K562 (cell line): ENCODE measurements at regions not wholly inside any gene's neighbourhood (a gene's known extent, or its start where the extent isn't known, plus 50 kb on each side); places are given as distances from the start of the nearest gene placed in this dataset.

Experiments
- ATAC-seq: fragments of 200-7000 bp; cut with Tn5 transposase; 3 replicates; pipeline ENCODE4 v1.9.1; 2020; ENCODE audit warnings: moderate library complexity
- BruUV-seq: library from RNA; stranded (reverse); fragments of 400-500 nt; replicated peaks from 2 replicates; lab custom pipeline; 2021; lab: Mats Ljungman, UMichigan
- CTCF ChIA-PET: fragments of 300-600 bp; formaldehyde crosslinking; extraction: SDS; loops from one replicate; lab custom pipeline; 2021; ENCODE audit warnings: low intra/inter-chr PET ratio; lab: Yijun Ruan, JAX
- POLR2A ChIA-PET: fragments of 300-600, 350-650 bp; sonication (Branson Sonifier 250); formaldehyde crosslinking; extraction: SDS; loops from one replicate; lab custom pipeline; 2021; ENCODE audit warnings: antibody characterized with exemption, inconsistent platforms; lab: Yijun Ruan, JAX
- DNase-seq, 4 experiments: peaks; one replicate each; pipeline versions ENCODE4 v3.0.0 to v3.0.0-alpha.2; 2011 to 2018; ENCODE audit warnings: low spot score in 3 of 4, mixed read lengths in 3 of 4; ENCODE audit errors: extremely low read depth in 1 of 4
- FAIRE-seq: peaks from 2 replicates; lab custom pipeline; 2011; peaks lifted over from hg19 to GRCh38; lab: Jason Lieb, UNC
- H2AFZ ChIP-seq: 2 replicates; pipeline ENCODE4 v1.6.0; 2011; ENCODE audit warnings: low read depth, low read length, control low read depth, inconsistent platforms
- H3K27ac ChIP-seq: fragments of 200-600 bp; 3 replicates; pipeline ENCODE4 v1.8.0; 2011; ENCODE audit warnings: low read depth, mild to moderate bottlenecking, control low read depth, inconsistent platforms, low read length, moderate library complexity, mixed read lengths; ENCODE audit errors: extremely low read depth
- H3K27me3 ChIP-seq, 2 experiments: fragments of 300-600 bp in 1 of 2; 2 replicates in 1 of 2; 3 replicates in 1 of 2; pipeline versions ENCODE4 v1.6.0 to v1.8.0; 2011; ENCODE audit warnings: inconsistent platforms in 2 of 2, low read length in 2 of 2, mild to moderate bottlenecking in 1 of 2, mixed read lengths in 1 of 2, moderate library complexity in 1 of 2; ENCODE audit not compliant: control insufficient read depth in 2 of 2, insufficient read depth in 2 of 2
- H3K36me3 ChIP-seq: fragments of 300-600 bp; 3 replicates; pipeline ENCODE4 v1.8.0; 2011; ENCODE audit warnings: mild to moderate bottlenecking, low read length, inconsistent platforms; ENCODE audit not compliant: control insufficient read depth, insufficient read depth
- H3K4me1 ChIP-seq, 2 experiments: fragments of 200-600 bp in 1 of 2; replicated peaks in 1 of 2; 2 replicates in 1 of 2; 3 replicates in 1 of 2; pipeline versions ENCODE4 v1.5.1 to v1.8.0; 2011; ENCODE audit warnings: inconsistent platforms in 2 of 2, low read length in 2 of 2, mild to moderate bottlenecking in 1 of 2, mixed read lengths in 1 of 2, moderate library complexity in 1 of 2; ENCODE audit not compliant: control insufficient read depth in 2 of 2, insufficient read depth in 2 of 2
- H3K4me2 ChIP-seq: 2 replicates; pipeline ENCODE4 v1.6.1; 2011; ENCODE audit warnings: low read length, control low read depth, inconsistent platforms, mixed read lengths; ENCODE audit not compliant: insufficient read depth
- H3K4me3 ChIP-seq: fragments of 200-600 bp; sonication (generic), shearing (Covaris generic); 2 replicates; pipeline ENCODE4 v1.5.1; 2016; ENCODE audit warnings: control low read depth, inconsistent platforms
- H3K79me2 ChIP-seq: fragments of 200-600 bp; 3 replicates; pipeline ENCODE4 v1.8.0; 2011; ENCODE audit warnings: low read length, inconsistent platforms; ENCODE audit not compliant: control insufficient read depth, insufficient read depth
- H3K9ac ChIP-seq, 2 experiments: 2 replicates each; pipeline versions ENCODE4 v1.6.0 to v1.6.1; 2011; ENCODE audit warnings: low read depth in 2 of 2, low read length in 2 of 2, control low read depth in 1 of 2, inconsistent platforms in 1 of 2, mild to moderate bottlenecking in 1 of 2, mixed read lengths in 1 of 2; ENCODE audit not compliant: insufficient read depth in 1 of 2
- H3K9me1 ChIP-seq: one replicate; pipeline ENCODE4 v1.6.0; 2011; ENCODE audit warnings: inconsistent platforms, mild to moderate bottlenecking, low read length, moderate library complexity; ENCODE audit not compliant: control insufficient read depth, insufficient read depth
- H3K9me3 ChIP-seq: replicated peaks from 2 replicates; pipeline ENCODE4 v1.5.1; 2011; ENCODE audit warnings: low read depth, low read length, inconsistent platforms; ENCODE audit not compliant: control insufficient read depth, insufficient read depth
- H4K20me1 ChIP-seq: replicated peaks from 2 replicates; pipeline ENCODE4 v1.6.1; 2011; ENCODE audit warnings: low read length, inconsistent platforms, mixed read lengths; ENCODE audit not compliant: control insufficient read depth, insufficient read depth
- BRD4 ChIP-seq: fragments of 200-600 bp; sonication (generic); IDR thresholded peaks from 2 replicates; pipeline ENCODE4 v1.6.1; 2017; ENCODE audit warnings: inconsistent platforms
- DACH1 ChIP-seq: fragments of 450-650 bp; IDR thresholded peaks from 2 replicates; pipeline ENCODE4 v1.6.1; 2018; ENCODE audit not compliant: partially characterized antibody
- ELF1 ChIP-seq: fragments of 200-800 bp; sonication (Bioruptor generic); IDR thresholded peaks from 2 replicates; pipeline ENCODE4 v1.6.1; 2016; ENCODE audit warnings: missing genetic modification characterization, missing compliant biosample characterization
- ELF2 ChIP-seq: fragments of 250-450 bp; sonication (Bioruptor Pico); IDR thresholded peaks from 2 replicates; pipeline ENCODE4 v1.5.0; 2021; ENCODE audit warnings: mild to moderate bottlenecking
- EP300 ChIP-seq: IDR thresholded peaks from 2 replicates; pipeline ENCODE4 v1.6.1; 2012; ENCODE audit warnings: low read length, improper control_type of control experiment
- MIER1 ChIP-seq: fragments of 450-650 bp; IDR thresholded peaks from 2 replicates; pipeline ENCODE4 v1.6.1; 2016; ENCODE audit warnings: antibody characterized with exemption, mild to moderate bottlenecking, low read depth
- NR4A1 ChIP-seq, 2 experiments: fragments of 250-450 bp in 1 of 2; fragments of 450-650 bp in 1 of 2; sonication (Bioruptor Pico) in 1 of 2; IDR thresholded peaks; 2 replicates each; pipeline versions ENCODE4 v1.4.0 to v1.6.1; 2016 to 2020; ENCODE audit warnings: mild to moderate bottlenecking in 2 of 2, missing compliant biosample characterization in 1 of 2, missing genetic modification characterization in 1 of 2, moderate library complexity in 1 of 2
- PRDM10 ChIP-seq: fragments of 450-650 bp; IDR thresholded peaks from 2 replicates; pipeline ENCODE4 v1.6.1; 2018; ENCODE audit not compliant: partially characterized antibody
- RAD51 ChIP-seq: fragments of 450-650 bp; IDR thresholded peaks from 2 replicates; pipeline ENCODE4 v1.7.1; 2016; ENCODE audit warnings: low read depth, mild to moderate bottlenecking, borderline replicate concordance
- RBM15 ChIP-seq: fragments of 200-400 bp; formaldehyde crosslinking; IDR thresholded peaks from 2 replicates; pipeline ENCODE4 v1.6.1; 2018; ENCODE audit warnings: mild to moderate bottlenecking, low read length, moderate library complexity; ENCODE audit not compliant: insufficient read depth
- STAG1 ChIP-seq: sonication (generic); formaldehyde crosslinking; IDR thresholded peaks from 2 replicates; pipeline ENCODE4 v1.5.0; 2020; ENCODE audit warnings: missing genetic modification reagents, borderline replicate concordance
- TBL1XR1 ChIP-seq, 2 experiments: IDR thresholded peaks; 2 replicates each; pipeline ENCODE4 v1.6.1; 2012; ENCODE audit warnings: improper control_type of control experiment in 2 of 2, low read length in 2 of 2, mild to moderate bottlenecking in 1 of 2
- TEAD2 ChIP-seq: fragments of 450-650 bp; IDR thresholded peaks from 2 replicates; pipeline ENCODE4 v1.6.1; 2016; ENCODE audit warnings: missing genetic modification characterization, control low read depth, missing compliant biosample characterization
- XRCC4 ChIP-seq: IDR thresholded peaks from one replicate; pipeline ENCODE4 v1.6.1; 2011; ENCODE audit not compliant: insufficient read depth, insufficient read length; ENCODE audit errors: extremely low read depth
- ZNF408 ChIP-seq: fragments of 250-450 bp; sonication (Bioruptor Pico); IDR thresholded peaks from 2 replicates; pipeline ENCODE4 v1.4.0; 2020; ENCODE audit warnings: low read depth, mild to moderate bottlenecking, moderate library complexity
- ZNF431 ChIP-seq: sonication (generic); formaldehyde crosslinking; IDR thresholded peaks from 2 replicates; pipeline ENCODE4 v1.8.0; 2022; ENCODE audit warnings: mild to moderate bottlenecking, missing genetic modification reagents
- WGBS: fragments of 100-300 bp; shearing (Covaris generic); methylation state at CpG from one replicate; pipeline ENCODE4 v1.1.6; 2016; ENCODE audit warnings: low coverage, mixed read lengths; ENCODE audit not compliant: insufficient coverage; ENCODE audit errors: missing lambda C conversion rate; 5-methylcytosine and 5-hydroxymethylcytosine counted together
- in situ Hi-C: fragments of 300-500 bp; cut with MboI; formaldehyde crosslinking; loops from 4 replicates; pipeline ENCODE4 v1.15.0; 2018; ENCODE audit warnings: inconsistent platforms, mixed read lengths
- intact Hi-C: fragments of 100-400 bp; cut with micrococcal nuclease; formaldehyde crosslinking; loops from 2 replicates; pipeline ENCODE4 v1.14.2; 2022
- TF ChIP-seq, protein P1 (sequence below), 2 experiments: IDR thresholded peaks in 1 of 2; conservative IDR thresholded peaks in 1 of 2; 2 replicates each; pipeline ENCODE4 v1.6.1; 2016; ENCODE audit warnings: low read depth in 2 of 2, mild to moderate bottlenecking in 1 of 2, missing compliant biosample characterization in 1 of 2, missing genetic modification characterization in 1 of 2, moderate library complexity in 1 of 2

DNA sequence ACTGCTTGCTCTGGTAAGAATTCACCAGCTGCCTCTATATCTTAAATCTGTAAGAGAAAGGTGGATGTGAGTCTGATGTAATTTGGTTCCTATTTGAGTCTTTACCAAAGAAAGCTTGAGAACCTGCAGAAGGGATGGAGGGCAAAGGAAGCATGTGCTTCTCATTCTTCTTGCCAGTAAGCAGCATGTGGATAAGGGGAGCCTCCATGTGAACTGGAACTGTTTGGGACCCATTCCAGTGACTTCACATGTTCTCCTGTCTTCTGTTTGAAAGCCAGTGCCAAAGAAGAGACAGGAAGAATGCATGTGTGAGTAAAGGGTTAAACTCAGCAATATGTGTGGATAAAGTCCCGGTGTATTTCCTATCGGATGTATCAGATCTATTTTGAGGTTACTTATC lies 119.6 kb upstream of the ADGRL2 start:
- H3K27me3 ChIP-seq = no peaks in the 10 kb centered on the region
- H3K27ac ChIP-seq = no peak overlapping the region
- BruUV-seq = no TSS peak
- intact Hi-C loops (no loop called here), in situ Hi-C loops (no loop called here)
- no peaks in the 10 kb centered on the region for H3K9me3 ChIP-seq
- H3K4me3 ChIP-seq = no peak overlapping the region
- no peak for DNase-seq
- no peak overlapping the region for H3K4me2 ChIP-seq
- H3K4me1 ChIP-seq = no peaks in the 10 kb centered on the region
- no peak for FAIRE-seq
- H3K79me2 ChIP-seq = no peaks in the 10 kb centered on the region
- 0% methylated on average over 2 of the region's 2 CpGs for WGBS
- no peaks in the 10 kb centered on the region for H3K36me3 ChIP-seq
- ATAC-seq = no peak
- H3K9ac ChIP-seq = no peak overlapping the region
- ChIA-PET POLR2A (no interaction called here), CTCF (no interaction called here)
- H4K20me1 ChIP-seq = no peaks in the 10 kb centered on the region
- H3K9me1 ChIP-seq = no peaks in the 10 kb centered on the region
- H2AFZ ChIP-seq = no peak overlapping the region
- TF ChIP-seq ZNF431 (CRISPR knock-in tag) (no peak), RAD51 (no peak), XRCC4 (no peak), DACH1 (no peak), TBL1XR1 (IDR thresholded peaks at IDR 0.05; ENCODE audit: low read length in 2 of 2) (no peak), EP300 (no peak), ELF1 (no peak), ELF2 (CRISPR knock-in tag) (no peak), TEAD2 (tag) (no peak), RBM15 (no peak), STAG1 (CRISPR knock-in tag) (no peak), PRDM10 (no peak), ZNF408 (CRISPR knock-in tag) (no peak), BRD4 (no peak), NR4A1 (CRISPR knock-in tag; IDR thresholded peaks at IDR 0.05) (no peak), NR4A1 (tag; IDR thresholded peaks at IDR 0.05) (no peak), MIER1 (no peak)
- TF ChIP-seq, protein P1, sequence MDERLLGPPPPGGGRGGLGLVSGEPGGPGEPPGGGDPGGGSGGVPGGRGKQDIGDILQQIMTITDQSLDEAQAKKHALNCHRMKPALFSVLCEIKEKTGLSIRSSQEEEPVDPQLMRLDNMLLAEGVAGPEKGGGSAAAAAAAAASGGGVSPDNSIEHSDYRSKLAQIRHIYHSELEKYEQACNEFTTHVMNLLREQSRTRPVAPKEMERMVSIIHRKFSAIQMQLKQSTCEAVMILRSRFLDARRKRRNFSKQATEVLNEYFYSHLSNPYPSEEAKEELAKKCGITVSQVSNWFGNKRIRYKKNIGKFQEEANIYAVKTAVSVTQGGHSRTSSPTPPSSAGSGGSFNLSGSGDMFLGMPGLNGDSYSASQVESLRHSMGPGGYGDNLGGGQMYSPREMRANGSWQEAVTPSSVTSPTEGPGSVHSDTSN (CRISPR knock-in tag; IDR thresholded peaks at IDR 0.05; ENCODE audit: low read depth) = no peak
- TF ChIP-seq, protein P1 (tag; conservative IDR thresholded peaks at IDR 0.05; ENCODE audit: low read depth) = no peak
